GM12872 (cell line): ENCODE measurements at regions not wholly inside any gene's neighbourhood (a gene's known extent, or its start where the extent isn't known, plus 50 kb on each side); places are given as distances from the start of the nearest gene placed in this dataset.

Experiments
- TF ChIP-seq, protein P1 (sequence below): IDR thresholded peaks from 3 replicates; pipeline ENCODE4 v1.5.1; 2011; ENCODE audit warnings: low read depth, mild to moderate bottlenecking, low read length, moderate library complexity; ENCODE audit not compliant: insufficient read depth

DNA sequence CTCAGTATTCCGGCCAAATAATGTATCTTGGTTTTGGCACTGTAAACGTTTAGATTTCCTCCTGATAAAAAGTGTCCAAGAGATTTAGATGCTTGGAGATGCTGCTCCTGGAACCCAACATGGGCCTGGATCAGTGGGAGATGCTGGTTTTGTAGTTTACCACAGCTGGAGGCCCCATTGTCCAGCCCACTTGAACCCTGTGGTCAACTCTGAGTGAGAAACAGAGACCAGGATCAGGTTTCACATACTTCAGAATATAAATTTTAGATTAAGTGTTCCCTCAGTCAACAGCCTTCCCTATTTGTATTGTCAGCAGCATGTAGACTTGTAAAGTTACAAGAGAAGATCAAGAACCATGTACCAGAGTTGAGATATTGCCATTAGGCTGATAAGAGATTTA lies 144.7 kb upstream of the C9orf72 start:
- TF ChIP-seq, protein P1, sequence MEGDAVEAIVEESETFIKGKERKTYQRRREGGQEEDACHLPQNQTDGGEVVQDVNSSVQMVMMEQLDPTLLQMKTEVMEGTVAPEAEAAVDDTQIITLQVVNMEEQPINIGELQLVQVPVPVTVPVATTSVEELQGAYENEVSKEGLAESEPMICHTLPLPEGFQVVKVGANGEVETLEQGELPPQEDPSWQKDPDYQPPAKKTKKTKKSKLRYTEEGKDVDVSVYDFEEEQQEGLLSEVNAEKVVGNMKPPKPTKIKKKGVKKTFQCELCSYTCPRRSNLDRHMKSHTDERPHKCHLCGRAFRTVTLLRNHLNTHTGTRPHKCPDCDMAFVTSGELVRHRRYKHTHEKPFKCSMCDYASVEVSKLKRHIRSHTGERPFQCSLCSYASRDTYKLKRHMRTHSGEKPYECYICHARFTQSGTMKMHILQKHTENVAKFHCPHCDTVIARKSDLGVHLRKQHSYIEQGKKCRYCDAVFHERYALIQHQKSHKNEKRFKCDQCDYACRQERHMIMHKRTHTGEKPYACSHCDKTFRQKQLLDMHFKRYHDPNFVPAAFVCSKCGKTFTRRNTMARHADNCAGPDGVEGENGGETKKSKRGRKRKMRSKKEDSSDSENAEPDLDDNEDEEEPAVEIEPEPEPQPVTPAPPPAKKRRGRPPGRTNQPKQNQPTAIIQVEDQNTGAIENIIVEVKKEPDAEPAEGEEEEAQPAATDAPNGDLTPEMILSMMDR = no peak

- TF ChIP-seq, protein P1 = no peak
These were observed 146.4 kb upstream of the C9orf72 start for GRCh38 chr9:27719711-27720110.

GRCh38 chr9:27722866-27723265 lies 149.6 kb upstream of the C9orf72 start:
- TF ChIP-seq, protein P1 = no peak

DNA sequence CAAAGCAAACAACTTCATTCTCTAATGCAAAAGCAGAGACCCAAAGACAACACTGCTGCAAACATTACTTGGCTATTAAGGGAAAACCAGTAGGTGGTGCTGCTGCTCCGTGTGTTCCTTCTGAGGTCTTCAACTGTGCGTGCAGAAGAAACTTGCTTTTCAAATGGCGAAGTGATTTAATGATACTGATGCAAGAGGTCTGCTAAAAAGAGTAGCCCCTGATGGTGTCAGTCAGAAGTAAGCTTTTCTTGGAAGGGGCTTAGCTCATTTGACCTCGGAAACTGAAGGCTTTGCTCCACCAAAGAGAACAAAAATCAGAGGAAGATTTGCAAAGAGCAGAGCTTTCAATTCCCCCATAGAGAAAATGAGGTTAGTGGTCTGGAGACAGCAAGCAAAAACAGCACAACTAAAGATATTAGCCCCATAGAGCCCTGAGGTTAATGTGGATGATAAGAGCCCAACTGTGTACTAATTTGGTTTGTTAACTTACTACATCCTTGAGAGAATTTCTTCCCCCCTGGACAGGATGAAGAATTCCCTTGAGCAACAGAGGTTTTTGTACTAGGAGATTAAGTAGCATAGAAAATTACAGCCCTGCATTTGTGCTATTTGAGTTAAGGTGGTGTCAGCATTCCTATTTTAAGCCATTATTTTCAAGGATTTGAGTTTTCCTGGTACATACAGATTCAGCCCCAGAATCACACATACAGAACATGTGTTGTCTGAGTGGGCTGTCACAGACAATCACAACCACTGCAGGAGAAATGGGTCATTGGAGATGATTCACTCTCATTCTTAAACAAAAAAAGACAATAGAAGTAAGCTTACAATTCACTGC lies 153.2 kb upstream of the C9orf72 start:
- TF ChIP-seq, protein P1 = peak; percentile 83

DNA sequence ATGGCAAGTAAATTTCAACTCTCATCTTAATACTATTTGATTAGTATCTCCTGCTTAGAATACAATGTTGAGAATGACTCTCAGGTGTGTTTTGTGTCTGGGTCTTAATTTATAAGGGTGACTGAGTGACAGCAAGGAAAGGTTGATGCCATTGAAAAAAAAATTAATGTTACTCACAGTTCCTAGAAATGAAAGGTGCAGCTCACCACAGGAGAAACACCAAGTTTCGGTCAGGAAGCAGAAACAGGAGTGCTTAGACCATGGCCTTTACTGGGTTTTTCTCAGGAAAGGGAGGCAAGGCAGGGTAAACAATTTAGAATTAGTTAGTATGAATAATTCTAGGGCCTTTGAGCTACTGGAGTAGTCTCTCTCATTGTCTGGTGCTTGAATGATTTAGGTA lies 159.2 kb upstream of the C9orf72 start:
- TF ChIP-seq, protein P1 = no peak

DNA sequence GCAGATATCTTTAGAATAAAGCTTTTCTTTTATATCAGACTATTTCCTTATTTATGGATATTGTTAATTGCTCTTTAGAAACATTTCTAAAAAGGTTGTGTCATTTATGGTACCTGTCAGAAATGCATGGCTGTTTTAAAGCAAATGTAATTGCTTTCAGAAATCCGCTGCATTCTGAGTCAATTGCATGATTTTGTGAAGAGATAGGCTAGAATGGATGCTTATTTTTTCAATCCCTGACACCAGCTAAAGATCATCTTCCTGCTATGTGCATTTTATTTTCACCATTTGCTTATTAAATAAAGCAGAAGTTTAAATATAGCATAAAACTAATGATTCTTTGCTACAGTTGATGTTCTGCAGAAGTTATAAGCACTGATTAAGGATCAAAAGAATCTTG lies 170.2 kb upstream of the C9orf72 start:
- TF ChIP-seq, protein P1 = no peak

DNA sequence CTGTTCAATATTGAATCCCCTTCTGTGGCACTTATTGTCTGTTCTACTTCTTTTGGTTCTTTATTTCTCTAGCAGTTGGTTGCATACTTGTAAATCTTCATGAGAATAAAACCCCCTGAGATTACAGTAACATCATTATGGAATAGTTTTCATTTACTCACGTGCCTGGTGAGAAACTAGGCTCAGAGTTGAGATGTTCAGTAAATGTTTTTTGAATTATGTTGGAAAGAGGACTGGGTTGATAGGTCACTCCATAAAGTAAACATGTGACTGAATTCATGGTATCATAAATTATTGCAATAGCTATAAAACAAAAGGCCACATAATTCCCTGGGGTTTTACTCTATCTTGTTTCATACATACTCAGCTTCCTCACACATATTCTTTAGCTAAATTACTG lies 174.2 kb upstream of the C9orf72 start:
- TF ChIP-seq, protein P1 = no peak

DNA sequence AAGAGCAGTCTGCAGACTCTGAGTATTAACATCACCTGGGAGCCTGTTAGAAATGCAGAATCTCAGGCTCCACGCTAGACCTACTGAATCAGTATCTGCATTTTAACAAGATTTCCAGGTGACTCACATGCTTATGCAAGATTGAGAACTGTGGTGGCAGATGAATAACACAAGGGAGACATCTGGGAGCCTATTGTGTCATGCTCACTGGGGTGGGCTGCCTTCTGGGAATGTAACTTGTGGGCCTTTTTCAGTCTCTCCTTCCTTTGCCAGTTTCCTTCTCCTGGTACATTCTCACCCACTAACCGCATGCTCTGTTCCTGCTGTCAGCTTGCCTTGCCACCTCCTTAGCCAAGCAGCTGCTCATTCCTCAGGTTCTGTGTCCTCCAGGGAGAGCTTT lies 176.6 kb upstream of the C9orf72 start:
- TF ChIP-seq, protein P1 = no peak
